ENCODE measurements at regions not wholly inside any gene's neighbourhood (a gene's known extent, or its start where the extent isn't known, plus 50 kb on each side); places are given as distances from the start of the nearest gene placed in this dataset.
A peak's percentile ranks its signal among the peaks of the same experiment; 100 is the strongest.

- DNase-seq = no peak
Measured at GRCh38 chr2:147792966-147793617, 51.7 kb upstream of the ACVR2A start.

DNA sequence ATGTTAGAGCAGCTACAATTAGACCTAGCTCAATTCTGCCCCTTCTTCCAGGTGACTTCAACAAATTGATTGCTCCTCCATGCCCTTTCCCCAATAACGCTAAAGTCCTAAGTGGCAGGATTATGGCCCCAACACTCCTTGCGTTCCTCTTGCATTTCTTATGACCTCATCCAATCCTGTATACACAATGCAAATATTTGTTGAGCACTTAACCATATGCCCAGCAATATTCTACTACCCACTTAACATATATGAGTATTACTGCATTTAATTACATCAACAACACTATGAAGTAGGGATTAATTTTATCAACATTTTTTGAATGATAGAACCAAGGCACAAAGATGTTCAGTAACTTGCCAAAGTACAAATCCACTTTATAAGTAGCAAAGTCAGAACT is 54.2 kb upstream of the ACVR2A start:
- no peak for DNase-seq

- no peak for DNase-seq
Measured at GRCh38 chr2:147789720-147790119, 55.1 kb upstream of the ACVR2A start.

DNA sequence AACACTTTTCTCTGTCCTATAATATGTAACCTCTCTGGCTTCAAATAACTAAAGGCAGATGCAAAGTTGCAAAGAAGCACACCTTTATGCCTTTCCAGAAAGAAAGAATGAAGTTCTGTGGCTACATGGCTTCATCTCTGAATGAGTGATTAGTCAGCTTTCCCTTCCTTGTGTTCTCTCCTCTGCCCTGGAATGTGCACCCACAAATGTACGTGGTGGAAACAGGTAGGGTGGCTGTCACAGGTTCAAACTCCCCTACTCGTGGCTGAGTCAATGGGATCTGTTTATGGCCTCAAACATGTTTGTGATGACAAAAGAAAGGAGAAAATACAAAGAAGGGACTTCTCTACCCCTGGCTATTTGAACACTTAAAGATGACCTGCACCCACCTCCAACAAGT is 55.5 kb upstream of the ACVR2A start:
- no peak for DNase-seq

GRCh38 chr2:147782141-147782930 is 62.5 kb upstream of the ACVR2A start:
- DNase-seq = peak; percentile 40

GRCh38 chr2:147779440-147779839 is 65.4 kb upstream of the ACVR2A start:
- no peak for DNase-seq

DNA sequence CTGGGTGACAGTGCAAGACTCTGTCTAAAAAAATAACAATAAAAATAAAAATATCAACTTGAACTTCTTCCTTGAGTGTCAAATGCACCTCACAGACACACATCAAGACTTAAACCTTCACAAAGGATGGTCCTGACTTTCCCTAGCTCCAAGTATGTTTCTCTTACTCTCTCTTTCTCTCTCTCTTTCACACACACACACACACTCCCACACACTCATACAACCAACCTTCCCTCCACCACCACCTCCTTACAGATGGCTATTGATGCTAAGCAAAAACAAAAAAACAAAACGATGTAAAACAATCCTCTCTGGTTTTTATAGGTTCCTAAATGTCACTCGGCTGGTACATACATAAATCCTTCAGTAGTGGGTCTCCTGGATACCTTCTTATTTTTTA is 67.4 kb upstream of the ACVR2A start:
- DNase-seq = no peak

DNA sequence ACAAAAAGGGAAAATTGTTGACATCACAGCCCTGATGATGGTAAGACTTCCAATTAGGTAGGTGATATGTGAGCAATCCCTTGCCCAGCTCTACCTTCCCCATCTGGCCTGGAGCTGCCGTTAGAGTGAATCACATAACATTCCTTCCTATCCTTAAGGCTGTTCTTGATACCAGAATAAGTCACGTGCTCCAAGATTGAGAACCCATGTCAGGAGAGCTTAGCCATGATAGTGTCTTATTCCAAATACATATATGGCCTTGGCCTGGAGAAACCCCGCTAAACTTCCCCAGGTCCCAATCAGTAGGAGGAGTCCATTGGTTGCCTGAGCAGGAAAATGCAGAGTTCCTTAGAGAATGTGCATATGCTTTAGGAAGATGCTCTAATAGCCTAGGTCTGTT is 70.0 kb upstream of the ACVR2A start:
- DNase-seq = no peak

GRCh38 chr2:147773479-147773878 is 71.3 kb upstream of the ACVR2A start:
- DNase-seq = no peak

DNA sequence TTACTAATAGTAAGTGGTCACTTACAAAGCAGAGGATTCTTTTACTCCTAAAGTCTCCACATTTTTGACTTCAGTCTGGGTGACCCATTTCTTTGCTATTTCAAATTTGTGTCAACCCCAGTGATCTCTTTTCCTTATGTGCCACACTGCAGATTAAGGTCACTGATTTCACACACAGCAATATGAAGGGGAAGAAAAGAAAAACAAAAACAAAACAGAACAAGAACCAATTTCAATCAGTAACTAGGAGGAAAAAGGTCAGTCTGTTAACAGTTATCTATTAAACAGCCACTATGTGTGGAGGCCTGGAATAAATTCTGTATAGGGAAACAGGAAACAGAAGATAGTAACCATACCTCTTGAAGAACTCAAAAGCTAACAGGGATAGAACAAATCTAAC is 72.0 kb upstream of the ACVR2A start:
- no peak for DNase-seq

DNA sequence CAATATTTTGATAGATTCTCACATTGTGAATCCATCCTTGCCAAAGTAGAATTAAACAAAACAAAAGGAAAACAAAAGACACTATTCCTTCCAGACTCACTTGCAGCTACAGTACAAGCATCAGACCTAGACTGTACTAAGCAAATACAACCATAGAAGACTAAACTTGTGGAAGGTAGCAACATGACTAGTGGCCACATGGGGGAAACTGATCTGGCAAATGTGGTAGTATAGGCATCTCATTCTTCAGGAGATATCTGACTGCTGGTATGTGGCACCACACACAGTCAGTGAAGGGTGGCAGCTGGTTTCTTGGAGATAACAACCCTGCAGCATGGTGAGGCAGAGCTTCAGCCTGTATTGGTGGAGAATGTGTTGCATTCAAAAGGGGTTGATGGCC is 81.0 kb upstream of the ACVR2A start:
- no peak for DNase-seq

- DNase-seq = no peak
Measured at GRCh38 chr2:147760984-147761383, 83.8 kb upstream of the ACVR2A start.

DNA sequence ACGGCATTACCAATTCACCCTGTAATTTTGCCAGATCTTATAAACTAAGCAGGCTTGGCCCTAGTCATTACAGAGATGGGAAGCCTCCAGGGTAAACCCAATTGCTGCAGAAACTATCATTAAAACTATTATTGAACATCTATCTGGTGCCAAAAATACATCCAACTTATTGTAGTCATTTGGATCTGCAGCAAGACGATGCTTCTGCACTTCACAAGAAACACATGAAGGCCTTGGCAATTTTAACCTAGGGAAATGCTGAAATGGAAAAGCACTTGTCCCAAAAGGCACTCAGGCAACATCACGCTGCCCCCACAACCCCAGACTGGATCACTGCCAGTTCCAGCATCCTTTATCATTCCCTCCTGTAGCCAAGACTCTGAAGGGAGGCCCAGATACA is 85.3 kb upstream of the ACVR2A start:
- no peak for DNase-seq

GRCh38 chr2:147758821-147759220 is 86.0 kb upstream of the ACVR2A start:
- DNase-seq = no peak

- DNase-seq = no peak
Measured at GRCh38 chr2:147756069-147756468, 88.8 kb upstream of the ACVR2A start.

GRCh38 chr2:147740211-147740927 is 104.5 kb upstream of the ACVR2A start:
- no peak for DNase-seq

DNA sequence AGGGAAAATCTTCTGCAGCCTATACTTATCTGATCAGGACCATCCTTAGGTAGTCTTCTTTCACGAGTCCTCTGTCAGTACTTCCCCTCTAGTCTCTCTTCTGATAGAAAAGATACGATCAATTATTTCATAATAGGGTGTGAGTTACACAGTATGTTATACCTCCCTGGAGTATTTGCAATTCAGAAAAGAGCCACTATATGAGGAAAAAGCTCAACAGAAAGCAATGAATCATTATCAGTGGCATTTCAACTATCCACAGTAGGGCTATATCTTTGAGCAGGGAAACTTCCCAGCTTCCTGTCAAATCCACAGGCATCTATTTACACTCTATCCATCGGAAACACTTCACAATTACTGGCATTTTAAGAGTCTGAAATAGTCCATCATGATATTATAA is 105.3 kb upstream of the ACVR2A start:
- no peak for DNase-seq

- DNase-seq = no peak
Measured at GRCh38 chr2:147718831-147719230, 126.0 kb upstream of the ACVR2A start.

GRCh38 chr2:147716906-147717305 is 127.9 kb upstream of the ACVR2A start:
- no peak for DNase-seq

DNA sequence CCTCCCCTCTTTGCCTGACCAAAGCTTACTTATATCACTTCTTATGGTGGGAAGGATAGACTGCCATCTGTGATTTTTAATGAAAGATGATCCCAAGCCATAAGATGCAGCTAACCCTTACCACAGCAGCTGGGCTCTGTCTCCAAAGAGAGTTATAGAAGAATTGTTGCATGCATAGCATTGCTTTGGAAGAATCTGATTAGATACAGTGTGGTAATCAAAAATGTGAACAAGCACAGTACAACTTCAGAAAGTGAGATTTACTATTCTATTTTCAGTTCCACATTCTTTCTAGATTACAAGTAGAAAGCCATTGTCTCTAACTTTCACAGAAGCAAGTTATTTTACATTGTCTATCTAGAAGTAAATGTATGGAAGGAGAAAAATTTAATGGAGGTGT is 129.0 kb upstream of the ACVR2A start:
- DNase-seq = no peak

GRCh38 chr2:147714582-147714981 is 130.2 kb upstream of the ACVR2A start:
- no peak for DNase-seq

DNA sequence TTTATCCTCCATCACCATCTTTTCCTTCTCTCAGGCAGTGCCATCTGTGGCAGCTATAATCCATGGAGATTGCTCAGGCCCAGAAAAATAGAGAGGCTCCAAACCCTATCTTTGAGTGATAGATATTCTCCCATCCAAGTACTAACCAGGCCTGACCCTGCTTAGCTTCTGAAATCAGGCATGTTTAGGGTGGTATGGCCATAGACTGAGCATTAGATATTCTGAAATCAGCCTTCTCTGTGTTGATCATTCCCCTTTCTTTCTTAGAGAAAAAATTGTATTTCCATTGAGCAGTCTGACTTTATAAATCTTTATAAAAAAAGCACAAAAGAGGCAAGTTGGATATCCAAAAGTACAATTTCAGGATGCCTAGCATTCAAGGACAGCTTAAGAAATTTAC is 131.5 kb upstream of the ACVR2A start:
- no peak for DNase-seq

- DNase-seq = no peak
Measured at GRCh38 chr2:147712051-147712450, 132.8 kb upstream of the ACVR2A start.

GRCh38 chr2:147711031-147711430 is 133.8 kb upstream of the ACVR2A start:
- no peak for DNase-seq

All from NCI-H2029 (cell line).